ENCODE measurements at regions not wholly inside any gene's neighbourhood (a gene's known extent, or its start where the extent isn't known, plus 50 kb on each side); places are given as distances from the start of the nearest gene placed in this dataset.

GRCh38 chr14:65281991-65282895, 130.3 kb upstream of the FUT8 start:
- POLR2A ChIA-PET = interaction anchor here (1.5 kb wide), 1 partner anchor 130 kb away, joined by 6 read pairs; no protein-coding TSS in a partner anchor
- CTCF ChIA-PET = interaction anchor here (1.0 to 1.5 kb wide), 4 partner anchors 9 to 130 kb away, joined by 3 to 5 read pairs (median 4); partner anchors contain the start of gene FUT8
- Histone ChIP-seq H3K27me3 (ENCODE audit: insufficient read depth, low read length, poor library complexity, severe bottlenecking) (no peaks in the 10 kb centered on the region), H3K4me3 (ENCODE audit: low read length) (peak overlapping the region; percentile 47), H3K4me1 (ENCODE audit: insufficient read depth, low read length) (peaks cover 31% of the 10 kb centered on the region), H3K27ac (ENCODE audit: low read depth, low read length) (no peak overlapping the region), H3K9me3 (ENCODE audit: low read length) (no peaks in the 10 kb centered on the region), H3K36me3 (ENCODE audit: insufficient read depth, low read length) (no peaks in the 10 kb centered on the region)
- H3K9me3 Mint-ChIP-seq = no peaks in the 10 kb centered on the region
- no peaks in the 10 kb centered on the region for H3K36me3 Mint-ChIP-seq
- H3K4me3 Mint-ChIP-seq = peak overlapping the region; percentile 68 to 87 (median 75)
- H3K27ac Mint-ChIP-seq = peak overlapping the region; percentile 76 to 94 (median 86)
- peak in 2 of 5 donors; percentile 10 to 33 for DNase-seq
- H3K4me1 Mint-ChIP-seq = peaks cover 30 to 33% (median 32%) of the 10 kb centered on the region in 3 donors
- no peaks in the 10 kb centered on the region for H3K27me3 Mint-ChIP-seq

GRCh38 chr14:65282896-65283253, 129.7 kb upstream of the FUT8 start:
- CTCF ChIA-PET = interaction anchor here (1.0 to 1.5 kb wide), 4 partner anchors 10 to 129 kb away, joined by 3 to 5 read pairs (median 4); partner anchors contain the start of gene FUT8
- H3K27me3 ChIP-seq (ENCODE audit: insufficient read depth, low read length, poor library complexity, severe bottlenecking) = no peaks in the 10 kb centered on the region
- no peaks in the 10 kb centered on the region for H3K27me3 Mint-ChIP-seq
- H3K27ac Mint-ChIP-seq = peak overlapping the region; percentile 39 to 94 (median 89)
- H3K4me3 Mint-ChIP-seq = peak overlapping the region; percentile 68 to 87 (median 75)
- no peak overlapping the region for H3K27ac ChIP-seq (ENCODE audit: low read depth, low read length)
- no peaks in the 10 kb centered on the region for H3K9me3 Mint-ChIP-seq
- H3K36me3 Mint-ChIP-seq = no peaks in the 10 kb centered on the region
- DNase-seq = no peak
- POLR2A ChIA-PET = interaction anchor here (0.5 to 1.5 kb wide), 2 partner anchors 76 to 129 kb away, joined by 3 to 6 read pairs; no protein-coding TSS in a partner anchor
- peaks cover 36 to 39% (median 38%) of the 10 kb centered on the region in 3 donors for H3K4me1 Mint-ChIP-seq
- H3K36me3 ChIP-seq (ENCODE audit: insufficient read depth, low read length) = no peaks in the 10 kb centered on the region
- H3K4me3 ChIP-seq (ENCODE audit: low read length) = peak overlapping the region; percentile 47
- no peaks in the 10 kb centered on the region for H3K9me3 ChIP-seq (ENCODE audit: low read length)
- peaks cover 37% of the 10 kb centered on the region for H3K4me1 ChIP-seq (ENCODE audit: insufficient read depth, low read length)

GRCh38 chr14:65286443-65286842, 126.1 kb upstream of the FUT8 start:
- ChIA-PET POLR2A (interaction anchor here (3.7 kb wide), 1 partner anchor 125 kb away, joined by 22 read pairs; the partner anchor contains the start of gene FUT8), CTCF (interaction anchor here (4.6 kb wide), 1 partner anchor 127 kb away, joined by 41 read pairs; the partner anchor contains the start of gene FUT8)
- H3K27ac Mint-ChIP-seq = peak overlapping the region; percentile 32 to 98 (median 90)
- peaks cover 63 to 72% (median 71%) of the 10 kb centered on the region in 3 donors for H3K4me1 Mint-ChIP-seq
- DNase-seq = no peak
- H3K27me3 Mint-ChIP-seq = no peaks in the 10 kb centered on the region
- no peaks in the 10 kb centered on the region for H3K9me3 ChIP-seq (ENCODE audit: low read length)
- H3K4me3 ChIP-seq (ENCODE audit: low read length) = no peak overlapping the region
- no peaks in the 10 kb centered on the region for H3K36me3 Mint-ChIP-seq
- H3K27ac ChIP-seq (ENCODE audit: low read depth, low read length) = no peak overlapping the region
- H3K27me3 ChIP-seq (ENCODE audit: insufficient read depth, low read length, poor library complexity, severe bottlenecking) = no peaks in the 10 kb centered on the region
- peak overlapping the region in 3 of 7 donors; percentile 15 to 45 (median 40) for H3K4me3 Mint-ChIP-seq
- no peaks in the 10 kb centered on the region for H3K9me3 Mint-ChIP-seq
- peaks cover 67% of the 10 kb centered on the region for H3K4me1 ChIP-seq (ENCODE audit: insufficient read depth, low read length)
- no peaks in the 10 kb centered on the region for H3K36me3 ChIP-seq (ENCODE audit: insufficient read depth, low read length)

GRCh38 chr14:65287264-65288131, 125.0 kb upstream of the FUT8 start:
- H3K4me3 Mint-ChIP-seq = peak overlapping the region; percentile 62 to 87 (median 83)
- H3K36me3 Mint-ChIP-seq = no peaks in the 10 kb centered on the region
- Histone ChIP-seq H3K27me3 (ENCODE audit: insufficient read depth, low read length, poor library complexity, severe bottlenecking) (no peaks in the 10 kb centered on the region), H3K27ac (ENCODE audit: low read depth, low read length) (no peak overlapping the region), H3K4me3 (ENCODE audit: low read length) (peak overlapping the region; percentile 50), H3K4me1 (ENCODE audit: insufficient read depth, low read length) (peaks cover 67% of the 10 kb centered on the region), H3K9me3 (ENCODE audit: low read length) (no peaks in the 10 kb centered on the region), H3K36me3 (ENCODE audit: insufficient read depth, low read length) (no peaks in the 10 kb centered on the region)
- peaks cover 62 to 71% (median 70%) of the 10 kb centered on the region in 3 donors for H3K4me1 Mint-ChIP-seq
- peak; percentile 6 to 80 (median 64) for DNase-seq
- ChIA-PET CTCF (interaction anchor here (1.4 to 4.6 kb wide), 3 partner anchors 15 to 560 kb away, joined by 3 to 41 read pairs (median 3); partner anchors contain the start of gene FUT8), POLR2A (interaction anchor here (0.5 to 3.7 kb wide), 4 partner anchors 28 to 787 kb away, joined by 3 to 22 read pairs (median 6); partner anchors contain the start of gene FUT8)
- H3K27me3 Mint-ChIP-seq = no peaks in the 10 kb centered on the region
- H3K9me3 Mint-ChIP-seq = no peaks in the 10 kb centered on the region
- peak overlapping the region; percentile 85 to 98 (median 96) for H3K27ac Mint-ChIP-seq

- H3K9me3 ChIP-seq (ENCODE audit: low read length) = no peaks in the 10 kb centered on the region
- Mint-ChIP-seq H3K27me3 (no peaks in the 10 kb centered on the region), H3K4me1 (peaks cover 55 to 69% (median 64%) of the 10 kb centered on the region in 3 donors), H3K27ac (peak overlapping the region; percentile 8 to 93 (median 80)), H3K9me3 (no peaks in the 10 kb centered on the region), H3K4me3 (peak overlapping the region in 4 of 7 donors; percentile 3 to 43 (median 20)), H3K36me3 (no peaks in the 10 kb centered on the region)
- no peak overlapping the region for H3K27ac ChIP-seq (ENCODE audit: low read depth, low read length)
- no peak for DNase-seq
- no peak overlapping the region for H3K4me3 ChIP-seq (ENCODE audit: low read length)
- H3K36me3 ChIP-seq (ENCODE audit: insufficient read depth, low read length) = no peaks in the 10 kb centered on the region
- ChIA-PET POLR2A (no interaction called here), CTCF (interaction anchor here (2.6 kb wide), 1 partner anchor 14 kb away, joined by 9 read pairs; no protein-coding TSS in a partner anchor)
- no peaks in the 10 kb centered on the region for H3K27me3 ChIP-seq (ENCODE audit: insufficient read depth, low read length, poor library complexity, severe bottlenecking)
- H3K4me1 ChIP-seq (ENCODE audit: insufficient read depth, low read length) = peaks cover 55% of the 10 kb centered on the region
These were observed 121.7 kb upstream of the FUT8 start for GRCh38 chr14:65290830-65291229.

GRCh38 chr14:65291531-65291930, 121.0 kb upstream of the FUT8 start:
- no peak for DNase-seq
- Mint-ChIP-seq H3K27ac (peak overlapping the region; percentile 43 to 93 (median 80)), H3K36me3 (no peaks in the 10 kb centered on the region), H3K4me3 (peak overlapping the region in 5 of 7 donors; percentile 40 to 53 (median 49)), H3K9me3 (no peaks in the 10 kb centered on the region), H3K4me1 (peaks cover 52 to 72% (median 60%) of the 10 kb centered on the region in 3 donors), H3K27me3 (no peaks in the 10 kb centered on the region)
- POLR2A ChIA-PET = interaction anchor here (0.8 to 1.0 kb wide), 2 partner anchors 19 to 556 kb away, joined by 3 to 4 read pairs; no protein-coding TSS in a partner anchor
- no peak overlapping the region for H3K27ac ChIP-seq (ENCODE audit: low read depth, low read length)
- H3K27me3 ChIP-seq (ENCODE audit: insufficient read depth, low read length, poor library complexity, severe bottlenecking) = no peaks in the 10 kb centered on the region
- peaks cover 52% of the 10 kb centered on the region for H3K4me1 ChIP-seq (ENCODE audit: insufficient read depth, low read length)
- no peaks in the 10 kb centered on the region for H3K36me3 ChIP-seq (ENCODE audit: insufficient read depth, low read length)
- no peak overlapping the region for H3K4me3 ChIP-seq (ENCODE audit: low read length)
- no peaks in the 10 kb centered on the region for H3K9me3 ChIP-seq (ENCODE audit: low read length)
- CTCF ChIA-PET = interaction anchor here (1.5 to 2.6 kb wide), 2 partner anchors 13 to 124 kb away, joined by 3 to 9 read pairs; no protein-coding TSS in a partner anchor

- Histone ChIP-seq H3K9me3 (ENCODE audit: low read length) (no peaks in the 10 kb centered on the region), H3K4me1 (ENCODE audit: insufficient read depth, low read length) (peaks cover 26% of the 10 kb centered on the region), H3K36me3 (ENCODE audit: insufficient read depth, low read length) (no peaks in the 10 kb centered on the region), H3K4me3 (ENCODE audit: low read length) (no peak overlapping the region), H3K27ac (ENCODE audit: low read depth, low read length) (no peak overlapping the region), H3K27me3 (ENCODE audit: insufficient read depth, low read length, poor library complexity, severe bottlenecking) (no peaks in the 10 kb centered on the region)
- Mint-ChIP-seq H3K9me3 (no peaks in the 10 kb centered on the region), H3K4me1 (peaks cover 24 to 62% (median 32%) of the 10 kb centered on the region in 3 donors), H3K27me3 (peaks cover 0 to 2% of the 10 kb centered on the region in 2 donors), H3K27ac (no peak overlapping the region), H3K4me3 (no peak overlapping the region), H3K36me3 (no peaks in the 10 kb centered on the region)
- DNase-seq = no peak
- ChIA-PET POLR2A (no interaction called here), CTCF (interaction anchor here (1.4 kb wide), 1 partner anchor 23 kb away, joined by 3 read pairs; no protein-coding TSS in a partner anchor)
These were observed 117.7 kb upstream of the FUT8 start for GRCh38 chr14:65294816-65295215.
